AG20443 (cell line): ENCODE measurements at regions not wholly inside any gene's neighbourhood (a gene's known extent, or its start where the extent isn't known, plus 50 kb on each side); places are given as distances from the start of the nearest gene placed in this dataset.

Experiments
- DNase-seq: peaks from one replicate; pipeline ENCODE4 v3.0.0; 2012; ENCODE audit warnings: low spot score, mixed read lengths

DNA sequence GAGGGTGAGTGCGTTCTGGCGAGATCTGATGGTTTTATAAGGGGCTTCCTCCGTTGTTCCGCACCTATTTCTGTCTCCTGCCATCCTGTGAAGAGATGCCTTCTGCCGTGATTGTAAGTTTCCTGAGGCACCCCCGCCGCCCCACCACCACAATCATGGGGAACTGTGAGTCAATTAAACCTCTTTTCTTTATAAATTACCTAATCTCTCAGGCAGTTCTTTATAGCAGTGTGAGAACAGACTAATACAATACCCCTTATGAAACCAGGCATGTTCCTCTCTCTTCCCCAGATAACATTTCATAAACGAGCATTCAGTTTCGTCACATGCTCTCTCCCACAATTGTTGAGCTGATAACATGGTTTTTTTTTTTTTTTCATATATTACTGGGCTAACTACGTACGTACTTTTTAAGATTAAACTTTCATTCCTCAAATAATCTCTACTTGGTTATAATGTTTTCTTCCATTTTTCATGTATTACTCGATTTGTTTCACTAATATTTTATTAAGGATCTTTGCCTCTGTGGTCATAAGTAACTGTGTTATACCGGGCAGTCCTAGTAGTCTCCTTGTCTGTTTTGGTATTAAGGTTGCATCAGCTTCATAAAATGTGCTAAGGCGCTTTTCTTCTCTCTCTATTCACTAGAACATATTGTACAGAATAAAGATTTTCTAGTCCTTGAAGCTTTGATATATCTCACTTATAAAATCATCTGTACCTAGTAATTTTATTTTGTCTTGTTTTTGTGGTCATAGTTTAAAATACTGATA is 64.9 kb upstream of the MVB12B start:
- no peak for DNase-seq

DNA sequence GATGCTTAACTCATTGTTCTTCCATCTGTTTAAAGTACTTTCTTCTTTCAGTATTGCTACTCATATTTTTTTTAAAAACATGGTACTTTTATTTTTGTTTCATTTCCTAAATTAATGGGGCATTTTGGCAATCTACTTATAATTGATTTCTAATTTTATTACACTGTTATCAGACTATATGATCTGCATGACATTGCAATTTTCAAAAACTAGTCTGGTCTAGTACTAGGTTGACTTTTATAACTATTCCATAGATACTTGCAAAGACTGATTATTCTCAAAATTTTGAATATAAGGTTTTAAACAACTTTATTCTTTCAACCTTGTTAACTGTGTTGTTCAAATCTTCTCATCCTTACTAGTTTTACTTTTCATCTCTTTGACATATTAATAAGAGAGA is 63.9 kb upstream of the MVB12B start:
- DNase-seq = no peak

DNA sequence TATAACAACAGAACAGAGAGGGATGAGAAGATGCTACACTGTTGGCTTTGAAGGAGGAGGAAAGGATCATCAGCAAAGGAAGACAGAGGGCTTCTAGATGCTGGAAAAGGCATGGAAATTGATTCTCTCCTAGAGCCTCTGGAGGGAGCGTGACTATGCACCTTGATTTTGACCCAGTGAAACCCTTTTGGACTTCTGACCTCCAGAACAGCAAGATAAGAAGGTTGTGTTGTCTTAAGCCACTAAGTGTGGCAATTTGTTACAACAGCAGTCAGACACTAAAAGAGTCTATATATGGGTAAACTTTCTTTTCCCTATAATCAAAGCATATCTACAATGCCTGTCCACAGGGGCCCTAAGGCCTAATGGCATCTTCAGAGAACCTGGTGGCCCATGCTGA is 56.1 kb upstream of the MVB12B start:
- no peak for DNase-seq

DNA sequence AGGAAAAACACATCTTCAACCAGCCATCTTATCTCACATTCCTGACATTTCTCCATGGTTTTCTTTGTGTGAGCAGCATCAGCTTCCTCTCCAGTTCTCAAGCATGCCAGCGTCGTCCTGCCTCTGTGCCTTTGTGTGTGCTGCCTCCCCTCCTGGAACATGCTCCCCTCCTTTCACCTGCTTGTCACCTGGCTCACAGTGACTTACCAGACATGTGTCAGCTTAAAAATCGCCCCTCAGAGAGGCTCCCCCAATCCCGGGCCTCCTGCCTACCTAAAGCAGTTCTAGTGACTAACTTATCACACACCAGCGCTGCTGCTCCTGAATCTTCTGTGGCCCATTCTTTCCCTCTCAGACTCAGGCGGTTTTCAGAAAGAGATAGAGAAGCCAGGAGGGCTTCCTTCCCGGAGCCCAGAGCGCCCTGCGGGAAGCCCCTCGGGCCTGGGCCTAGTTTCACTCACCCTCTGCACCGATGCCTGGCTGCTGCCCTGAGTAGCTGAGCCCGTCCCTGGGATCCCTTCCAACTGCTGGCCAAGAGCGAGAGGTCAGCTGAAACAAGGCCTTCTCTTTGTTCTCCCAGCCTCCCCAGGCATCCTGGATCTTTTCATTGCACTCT is 51.1 kb upstream of the MVB12B start:
- DNase-seq = no peak

DNA sequence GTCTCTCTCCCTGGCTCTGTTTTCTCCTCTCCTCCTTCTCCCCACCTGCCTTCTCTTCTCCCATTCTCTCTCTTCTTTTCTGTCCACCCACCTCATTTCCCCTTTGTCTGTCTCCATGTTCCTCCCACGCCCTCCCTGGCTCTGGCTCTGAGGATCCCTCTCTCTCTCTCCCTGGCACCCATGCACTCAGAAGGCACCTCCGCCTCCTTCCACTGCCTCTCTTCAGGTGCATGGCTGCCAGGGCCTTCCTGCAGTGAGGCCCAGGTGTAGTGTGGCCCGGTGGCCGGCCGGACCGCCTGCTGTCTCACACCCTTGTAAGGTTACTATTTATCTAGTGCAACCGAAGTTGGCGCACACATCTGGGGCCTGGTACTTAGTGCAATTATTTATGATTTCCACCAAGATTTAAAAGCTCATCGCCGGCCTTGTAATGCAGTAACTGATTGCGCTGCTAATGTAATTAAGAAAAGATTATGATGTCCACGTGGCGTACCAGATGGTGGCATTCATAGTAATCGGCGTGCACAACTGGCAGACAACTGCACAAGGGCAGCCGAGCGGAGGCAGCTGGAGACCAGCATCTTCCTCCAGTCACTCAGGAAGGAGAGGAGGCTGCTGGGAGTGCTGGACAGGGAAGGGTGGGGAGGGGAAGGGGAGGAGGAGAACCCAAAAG is 50.4 kb upstream of the MVB12B start:
- no peak for DNase-seq
